GM12873 (cell line): ENCODE measurements at regions not wholly inside any gene's neighbourhood (a gene's known extent, or its start where the extent isn't known, plus 50 kb on each side); places are given as distances from the start of the nearest gene placed in this dataset.

Source experiments
- CTCF ChIP-seq: IDR thresholded peaks from 2 replicates; pipeline ENCODE4 v1.5.1; 2012; ENCODE audit warnings: low read depth, mild to moderate bottlenecking, moderate library complexity, low read length, control low read depth; ENCODE audit not compliant: insufficient read depth; ENCODE audit errors: missing control alignments

DNA sequence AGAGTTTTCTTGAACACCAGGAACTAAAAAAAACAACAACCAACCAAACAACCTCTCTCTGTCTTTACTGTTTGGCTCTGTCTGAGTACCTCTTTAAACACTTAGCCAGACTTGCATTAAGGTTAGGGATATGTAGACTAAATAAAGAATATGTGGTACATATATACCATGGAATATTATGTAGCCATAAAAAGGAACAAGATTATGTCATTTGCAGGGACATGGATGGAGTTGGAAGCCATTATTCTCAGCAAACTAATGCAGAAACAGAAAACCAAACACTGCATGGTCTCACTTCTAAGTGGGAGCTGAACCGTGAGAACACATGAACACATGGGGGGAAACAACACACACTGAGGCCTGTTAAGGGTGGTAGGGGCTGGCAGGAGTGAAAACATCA lies 116.0 kb upstream of the ANTXRL start:
- TF ChIP-seq CTCF = no peak

DNA sequence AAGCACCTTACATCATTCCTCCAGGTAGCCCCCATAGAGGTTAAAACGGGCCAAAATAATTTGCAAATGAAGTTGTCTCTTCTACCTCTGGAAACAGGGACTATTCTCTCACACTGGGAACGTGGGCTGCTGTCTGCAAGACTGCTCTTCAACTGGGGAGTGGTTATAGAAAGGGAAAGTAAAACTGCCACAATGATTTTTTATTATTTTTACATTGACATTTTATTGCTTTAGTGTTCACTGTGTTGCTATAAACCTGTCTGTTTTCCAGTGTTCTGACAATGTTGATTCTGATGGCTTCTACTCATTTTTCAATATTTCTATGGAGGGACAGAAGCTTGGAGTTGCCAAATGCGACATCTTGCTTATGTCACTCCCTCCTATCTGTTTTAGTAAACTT lies 115.1 kb upstream of the ANTXRL start:
- TF ChIP-seq CTCF = no peak

GRCh38 chr10:46175296-46175695 lies 111.5 kb upstream of the ANTXRL start:
- no peak for TF ChIP-seq CTCF

- no peak for TF ChIP-seq CTCF
Observed at GRCh38 chr10:46175831-46176230, 111.0 kb upstream of the ANTXRL start.

GRCh38 chr10:46197050-46197449 lies 89.7 kb upstream of the ANTXRL start:
- no peak for TF ChIP-seq CTCF

GRCh38 chr10:46198516-46198915 lies 88.3 kb upstream of the ANTXRL start:
- TF ChIP-seq CTCF = no peak

GRCh38 chr10:46215426-46215825 lies 71.4 kb upstream of the ANTXRL start:
- no peak for TF ChIP-seq CTCF

GRCh38 chr10:46216003-46216634 lies 70.7 kb upstream of the ANTXRL start:
- TF ChIP-seq CTCF = no peak
